Right renal cortex interstitium (tissue), 3 donors: ENCODE measurements at regions not wholly inside any gene's neighbourhood (a gene's known extent, or its start where the extent isn't known, plus 50 kb on each side); places are given as distances from the start of the nearest gene placed in this dataset.

Source experiments
- DNase-seq, 3 donors: peaks; one replicate each; pipeline ENCODE4 v3.0.0-alpha.2; 2013; ENCODE audit warnings: low read depth in 3 of 3, low spot score in 2 of 3

DNA sequence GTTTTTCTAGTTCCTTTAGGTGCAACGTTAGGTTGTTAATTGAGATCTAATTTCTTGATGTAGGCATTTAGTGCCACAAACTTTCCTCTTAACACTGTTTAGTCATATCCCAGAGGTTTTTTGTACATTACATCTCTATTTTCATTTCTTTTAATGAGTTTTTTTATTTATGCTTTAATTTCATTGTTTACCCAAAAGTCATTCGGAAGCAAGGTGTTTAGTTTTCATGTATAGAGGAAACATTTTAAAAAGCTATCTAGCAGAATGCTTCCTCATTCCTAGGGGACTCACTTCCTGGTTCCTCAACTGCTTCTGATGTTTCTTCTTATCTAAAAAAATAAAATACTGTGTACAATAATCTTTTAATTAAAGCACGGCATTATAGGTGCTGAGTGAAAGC, 307.2 kb upstream of the CAMK1G start:
- DNase-seq, result no peak

DNA sequence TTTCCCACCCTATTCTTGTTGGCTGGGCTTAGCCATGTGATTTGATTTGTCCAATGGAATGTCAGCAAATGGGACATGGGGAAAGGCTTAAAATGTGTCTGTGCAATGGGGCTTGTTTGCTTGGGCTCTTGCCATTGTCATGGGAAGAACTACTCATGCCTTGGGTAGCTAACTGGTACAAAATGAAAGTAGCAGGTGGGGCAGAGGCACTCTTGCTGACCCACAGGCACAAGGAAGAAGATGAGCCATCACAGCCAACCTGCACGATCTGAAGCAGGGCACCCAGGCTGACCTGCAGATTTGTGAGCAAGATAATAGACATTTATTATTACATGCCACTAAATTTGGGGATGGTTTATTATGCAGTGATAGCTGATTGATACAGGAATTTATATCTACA, 305.9 kb upstream of the CAMK1G start:
- no peak for DNase-seq

DNA sequence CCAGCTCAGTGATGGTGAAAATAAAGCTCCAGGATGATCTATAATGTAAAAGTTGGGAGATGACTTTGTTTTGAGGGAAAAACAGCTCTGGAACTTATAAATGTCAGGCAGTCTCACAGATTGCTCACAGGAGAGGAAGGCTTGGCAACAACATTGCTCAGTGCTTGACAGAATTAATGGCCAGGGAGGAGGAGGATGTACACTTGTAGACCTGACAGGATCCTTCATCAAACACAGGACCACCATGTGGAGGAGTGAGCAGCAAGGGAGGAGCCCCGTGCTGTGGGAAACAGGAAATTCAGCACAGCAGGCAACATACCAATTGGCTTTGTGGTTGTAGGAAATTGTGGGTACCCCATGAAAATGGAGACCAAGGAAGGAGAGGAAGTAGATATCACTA, 291.8 kb upstream of the CAMK1G start:
- DNase-seq, result no peak

DNA sequence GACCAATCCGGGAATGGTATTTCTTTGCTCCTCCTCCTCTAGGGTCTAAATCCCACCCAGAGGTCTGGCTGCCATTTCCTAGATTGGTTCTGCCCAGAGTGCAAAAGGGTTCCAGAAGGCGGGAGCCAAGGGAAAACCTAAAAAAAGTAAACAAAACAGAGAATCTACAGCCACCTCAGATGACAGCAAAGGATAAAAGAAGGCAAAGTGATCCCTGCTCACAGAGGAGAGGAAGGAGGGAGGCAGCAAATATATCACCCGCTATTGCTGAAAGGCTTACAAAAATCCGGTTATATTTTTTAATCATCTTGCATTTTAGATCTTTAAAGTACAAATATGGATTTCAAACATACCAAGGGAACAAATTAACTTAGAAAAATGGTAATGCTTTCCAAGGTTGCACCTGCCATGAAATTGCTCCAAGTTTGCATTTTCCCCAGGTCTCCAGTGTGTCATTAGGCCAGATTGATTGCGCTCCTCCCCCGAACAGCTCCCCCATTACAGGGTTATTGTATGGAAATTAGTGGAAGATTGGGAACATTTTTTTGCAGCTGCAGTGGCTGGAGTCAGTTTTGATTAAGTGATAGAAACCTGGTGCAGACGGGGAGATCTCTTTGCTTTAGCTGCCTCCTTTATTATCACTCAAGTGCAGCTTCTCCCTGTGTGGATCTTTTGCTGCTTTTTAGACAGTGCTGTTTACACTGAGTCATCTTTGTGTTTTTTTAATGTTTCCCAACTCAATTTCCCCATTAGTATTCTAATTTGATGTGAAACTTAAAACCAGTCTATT, 280.5 kb upstream of the CAMK1G start:
- DNase-seq, result no peak

DNA sequence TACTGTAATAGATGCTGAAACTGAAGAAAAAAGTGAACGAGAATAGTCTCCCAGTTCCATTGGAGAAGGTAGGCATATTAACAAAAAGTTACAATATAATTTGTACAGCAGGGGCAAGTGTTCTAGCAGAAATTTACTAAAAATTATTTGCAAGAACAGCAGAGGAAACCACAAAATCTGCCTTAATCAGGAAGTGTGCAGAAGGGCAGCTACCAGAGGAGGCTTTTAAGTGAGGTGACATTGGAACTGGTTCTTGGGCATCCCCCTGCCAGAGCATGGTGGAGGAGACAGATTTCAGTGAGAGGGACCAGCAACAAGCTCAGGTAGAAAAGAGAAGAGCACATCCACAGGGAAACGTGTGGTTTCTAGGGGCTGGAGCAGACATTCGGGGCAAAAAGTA, 279.3 kb upstream of the CAMK1G start:
- no peak for DNase-seq

DNA sequence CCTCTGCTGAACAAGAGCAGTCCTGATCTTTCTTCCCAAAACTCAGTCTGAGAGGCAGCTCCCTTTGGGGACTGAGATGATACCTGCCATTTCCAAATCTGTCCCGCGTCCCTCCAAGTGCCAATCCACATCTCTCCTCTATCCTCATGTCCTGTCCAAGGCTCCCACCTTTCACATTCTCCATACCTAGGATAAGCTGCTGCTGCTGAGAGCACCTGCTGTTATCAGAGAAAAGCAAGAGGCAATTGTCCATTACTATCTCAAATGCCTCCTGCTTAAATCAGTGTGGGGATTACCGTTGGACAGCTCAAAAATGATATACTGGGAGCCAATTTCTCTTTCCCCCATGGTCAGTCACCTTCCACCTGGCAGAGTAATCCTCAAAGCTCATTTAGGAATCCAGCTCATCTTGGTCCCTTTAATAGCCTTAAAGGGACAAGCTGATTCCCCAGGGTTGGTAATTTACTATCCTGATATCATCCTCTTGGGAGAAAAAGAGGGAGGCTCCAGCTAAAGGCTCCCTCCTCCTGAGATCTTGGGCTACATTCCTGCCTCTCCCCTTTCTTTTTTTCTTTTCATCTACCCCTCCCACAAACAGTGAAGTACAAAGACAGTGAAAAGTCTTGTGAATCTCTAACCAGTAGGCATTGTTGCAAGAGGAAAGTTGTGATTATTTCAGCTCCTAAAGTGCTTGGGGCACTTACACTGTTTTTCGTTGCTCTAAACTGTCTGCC, 278.1 kb upstream of the CAMK1G start:
- DNase-seq, result no peak

DNA sequence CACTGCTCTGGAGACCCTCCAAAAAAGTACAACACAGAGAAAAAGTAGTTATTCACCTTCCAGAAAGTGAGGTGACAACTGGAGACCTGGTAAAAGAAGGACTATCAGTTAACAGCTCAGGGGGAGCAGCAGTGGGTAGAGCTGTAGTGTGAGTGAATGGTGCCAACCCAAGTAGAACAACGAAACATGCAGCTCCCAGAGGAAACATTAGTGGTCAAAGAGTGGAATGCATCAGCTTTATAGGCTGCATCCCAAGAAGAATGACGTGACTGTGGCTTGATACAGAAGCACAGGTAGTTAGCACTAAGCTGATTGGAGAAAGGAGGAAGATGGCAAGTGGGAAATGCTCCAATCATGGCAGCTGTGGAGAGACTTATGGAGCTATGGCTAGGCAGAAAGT, 275.7 kb upstream of the CAMK1G start:
- no peak for DNase-seq

DNA sequence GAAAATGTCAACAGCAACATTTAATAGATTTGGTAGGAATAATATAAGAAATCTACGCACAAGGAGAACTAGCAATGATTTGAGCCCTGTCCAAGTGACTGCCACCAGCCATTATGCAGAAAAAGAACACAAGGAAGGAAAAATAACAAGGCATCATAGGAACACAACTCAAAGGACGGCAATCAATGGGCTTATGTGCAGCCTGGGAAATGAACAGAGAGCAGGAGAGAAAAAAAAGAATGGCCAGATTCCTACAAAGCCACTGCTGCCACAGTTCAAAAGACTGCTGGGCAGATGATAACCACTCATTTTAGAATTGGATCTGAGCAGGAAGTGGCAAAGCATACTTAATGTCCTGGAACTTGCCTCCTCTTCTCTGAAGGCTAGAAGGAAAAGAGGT, 274.3 kb upstream of the CAMK1G start:
- no peak for DNase-seq

DNA sequence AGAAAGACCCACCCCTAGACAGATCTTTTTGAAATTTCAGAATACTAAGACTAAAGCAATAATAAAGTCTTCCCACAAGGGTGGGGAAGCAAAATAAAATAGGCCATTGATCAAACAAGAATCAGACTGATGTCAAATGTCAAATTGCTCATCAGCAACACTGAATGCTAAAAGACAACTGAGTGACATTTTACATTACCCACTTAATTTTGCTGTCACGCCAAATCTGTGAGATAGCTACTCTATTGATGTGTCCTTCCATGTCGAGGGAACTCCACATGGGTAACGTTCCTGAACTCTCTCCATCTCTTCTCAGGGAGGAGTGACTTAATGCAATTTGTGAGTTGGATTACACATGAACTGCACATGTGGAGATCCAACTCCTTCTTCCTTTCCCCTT, 271.7 kb upstream of the CAMK1G start:
- DNase-seq, result no peak

DNA sequence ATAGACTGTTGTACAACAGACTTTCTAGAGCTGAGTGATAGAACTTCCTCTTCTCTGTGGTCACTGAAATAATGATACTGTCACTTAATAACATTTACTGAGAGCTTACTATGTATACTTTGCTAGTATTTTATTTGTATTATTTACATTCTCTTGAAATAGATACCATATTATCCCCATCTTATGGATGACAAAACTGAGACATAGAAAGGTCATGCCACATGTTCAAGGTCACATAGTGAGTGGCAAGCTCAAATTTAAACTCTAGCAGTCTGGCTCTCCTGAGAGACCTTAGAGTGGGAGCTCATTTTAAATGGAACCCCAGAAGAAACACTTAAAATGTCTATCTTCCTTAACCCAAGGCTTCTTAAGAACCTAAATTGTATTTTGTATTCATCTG, 266.6 kb upstream of the CAMK1G start:
- DNase-seq, result no peak

DNA sequence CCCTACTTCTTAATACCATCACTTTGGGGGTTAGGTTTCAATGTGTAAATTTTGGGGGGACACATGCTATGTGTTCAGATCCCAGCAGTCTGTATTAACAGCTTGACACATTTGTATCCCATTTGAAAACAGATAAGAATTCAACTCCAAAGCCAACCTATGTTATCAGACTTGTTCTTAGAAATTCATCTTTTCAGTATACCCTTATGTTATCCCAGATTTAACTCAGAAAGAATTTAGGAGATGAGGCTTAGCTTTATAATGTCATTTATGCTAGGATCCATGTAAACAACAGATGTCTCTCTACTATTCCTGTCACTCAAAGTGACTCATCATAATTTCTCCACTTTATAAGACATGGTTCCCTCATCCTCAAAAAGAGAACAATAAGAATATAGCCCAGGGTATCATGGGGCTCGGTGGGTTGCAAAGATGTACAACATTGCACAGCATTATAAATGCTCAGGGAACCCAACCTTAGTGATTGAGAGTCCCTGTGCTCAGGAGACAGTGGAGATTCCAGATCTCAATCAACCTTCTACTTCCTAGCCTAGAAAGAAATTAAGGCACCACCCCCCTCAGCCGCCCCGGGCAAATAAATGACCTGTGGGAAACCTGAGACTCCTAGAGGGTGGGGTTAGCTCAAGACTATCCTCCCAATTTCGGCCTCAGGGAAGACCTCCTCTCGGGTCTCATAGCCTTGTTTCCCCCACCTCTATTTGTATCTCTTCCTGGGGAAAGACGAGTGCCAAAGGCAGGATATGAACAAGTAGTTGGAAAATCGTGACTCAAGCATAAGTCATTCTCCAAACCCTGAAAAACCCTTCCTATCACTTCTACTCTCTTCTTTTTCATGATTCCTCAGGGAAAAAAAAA, 265.1 kb upstream of the CAMK1G start:
- DNase-seq, result no peak

DNA sequence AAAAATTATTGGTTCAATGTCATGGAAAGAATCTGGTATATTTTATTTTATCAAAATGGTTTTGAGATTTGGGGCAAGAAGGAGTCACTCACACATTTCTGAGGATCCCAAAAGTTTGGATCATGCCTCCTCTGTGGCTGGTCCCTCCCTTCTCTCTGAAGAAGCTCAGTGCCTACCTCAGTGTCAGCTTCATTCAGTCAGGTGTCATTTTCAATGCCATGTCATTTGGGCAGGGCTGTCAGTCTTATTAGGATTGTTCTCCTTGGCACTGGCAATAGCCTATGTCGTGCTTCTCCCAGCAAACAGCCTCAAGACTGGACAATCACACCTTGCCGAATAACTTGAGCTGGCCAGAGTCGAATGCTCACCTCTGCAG, 264.5 kb upstream of the CAMK1G start:
- no peak for DNase-seq

DNA sequence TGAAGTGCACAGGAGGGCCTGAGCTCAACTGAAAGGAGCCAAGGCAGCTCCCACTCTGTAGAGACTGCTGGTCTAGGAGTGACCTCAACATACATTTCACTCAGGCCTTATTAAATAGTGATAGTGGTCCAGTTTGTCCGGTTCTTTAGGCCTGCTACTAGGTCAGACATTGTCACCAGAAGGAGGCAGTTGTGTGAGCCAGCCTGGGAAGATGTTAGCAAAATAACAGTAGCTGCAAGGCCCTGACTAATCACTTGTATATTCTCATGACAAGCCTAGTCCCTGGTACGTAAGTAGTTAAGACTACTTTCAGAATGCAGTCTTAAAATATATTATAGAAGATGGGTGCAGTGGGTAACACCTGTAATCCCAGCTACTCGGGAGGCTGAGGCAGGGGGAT, 264.0 kb upstream of the CAMK1G start:
- DNase-seq, result no peak

DNA sequence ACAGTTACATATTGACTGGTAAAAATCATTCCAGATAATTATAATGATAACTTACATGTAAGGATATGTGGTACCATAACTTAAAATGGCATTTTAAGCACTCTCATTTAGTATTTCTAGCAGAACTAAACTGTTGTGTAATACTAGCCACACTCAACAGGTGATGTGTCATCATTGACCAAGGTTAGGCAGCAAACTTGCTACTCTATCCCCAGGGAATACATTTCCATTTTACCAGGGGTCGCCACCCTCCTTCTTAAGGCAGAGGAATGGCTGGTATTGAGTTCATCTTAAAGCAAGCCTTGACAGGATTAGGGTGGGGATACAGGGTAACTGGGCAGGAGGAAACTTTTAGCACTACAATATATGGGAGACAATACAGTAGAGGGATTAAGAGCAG, 259.8 kb upstream of the CAMK1G start:
- DNase-seq, result no peak

DNA sequence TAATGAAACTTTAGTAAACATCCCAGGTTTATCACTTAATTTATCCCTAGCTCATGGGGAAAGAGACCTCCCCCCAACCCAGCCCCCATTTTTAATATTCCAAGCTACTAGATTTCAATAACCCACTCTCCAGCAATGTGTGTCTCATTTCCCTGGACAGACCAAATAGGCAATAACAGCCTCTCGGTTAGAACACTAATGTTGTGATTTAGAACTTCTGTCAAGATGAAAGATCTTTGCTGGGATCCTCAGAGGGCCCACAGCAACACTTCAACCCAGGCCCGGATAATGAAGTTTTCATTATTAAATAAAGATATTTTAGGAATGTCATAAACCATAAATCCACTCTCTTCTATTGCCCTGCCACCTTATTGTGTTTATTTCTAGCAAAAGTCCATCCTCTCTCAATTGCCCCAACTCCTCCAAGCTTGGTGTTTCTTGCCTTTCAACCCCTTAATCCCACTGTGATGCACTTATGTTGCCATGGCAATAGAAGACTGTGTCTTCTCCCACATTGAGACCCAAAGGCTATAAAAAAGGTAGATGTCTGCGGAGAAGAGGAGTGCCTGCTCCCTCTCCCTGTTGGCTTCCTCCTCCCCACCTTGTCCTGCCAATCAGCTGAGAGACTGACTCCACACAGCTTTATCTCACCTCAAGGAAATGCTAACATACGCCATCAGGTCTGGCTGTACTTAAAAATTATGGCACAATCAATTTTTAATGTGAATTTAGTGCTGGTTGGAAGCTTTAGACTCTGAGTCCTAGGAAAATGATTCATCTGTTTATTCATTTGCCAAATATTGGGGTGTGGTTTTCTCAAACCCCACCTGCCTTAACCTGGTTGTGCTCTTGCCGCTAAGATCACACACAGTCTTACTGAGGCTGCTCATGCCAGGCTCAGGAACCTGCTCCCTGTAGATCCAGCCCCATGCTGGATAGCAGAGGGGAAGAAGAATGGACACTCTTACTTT, 258.3 kb upstream of the CAMK1G start:
- no peak for DNase-seq

DNA sequence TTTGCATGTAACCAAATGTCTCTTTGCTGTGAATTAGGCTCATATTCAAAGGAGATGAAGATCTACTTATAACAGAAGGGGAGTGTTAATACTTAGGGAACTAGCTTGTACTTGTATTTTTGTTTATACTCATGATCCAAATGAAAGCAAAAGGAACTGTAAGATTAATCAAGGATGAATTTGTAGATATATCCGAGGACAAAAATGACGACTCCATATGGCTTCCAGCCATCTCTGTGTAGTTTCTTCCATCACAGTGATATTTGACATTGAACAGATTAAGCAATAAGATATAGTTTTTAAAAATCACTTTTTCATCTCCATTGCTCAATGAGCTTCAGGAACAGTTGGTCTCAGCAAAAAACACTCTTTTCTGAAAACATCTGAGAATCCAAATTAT, 257.4 kb upstream of the CAMK1G start:
- DNase-seq, result no peak

DNA sequence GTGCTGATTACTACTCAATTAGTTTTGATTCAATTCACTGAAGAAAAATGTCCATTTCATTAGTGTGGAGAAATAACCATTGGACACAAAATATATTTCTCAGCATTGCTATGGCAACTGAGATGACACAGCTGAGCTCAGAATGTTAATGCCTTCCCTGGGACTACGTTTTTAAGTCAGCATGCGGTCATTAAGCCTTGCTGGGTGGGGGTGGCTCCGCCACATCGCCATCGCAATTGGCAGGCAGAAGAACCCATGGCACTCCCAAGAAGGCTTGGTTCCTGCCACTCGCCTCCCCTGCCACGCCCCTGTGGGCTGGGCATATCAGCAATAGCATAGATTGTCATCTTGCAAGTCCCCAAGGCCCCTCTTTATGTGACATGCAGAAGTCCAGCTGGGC, 256.7 kb upstream of the CAMK1G start:
- DNase-seq, result no peak

DNA sequence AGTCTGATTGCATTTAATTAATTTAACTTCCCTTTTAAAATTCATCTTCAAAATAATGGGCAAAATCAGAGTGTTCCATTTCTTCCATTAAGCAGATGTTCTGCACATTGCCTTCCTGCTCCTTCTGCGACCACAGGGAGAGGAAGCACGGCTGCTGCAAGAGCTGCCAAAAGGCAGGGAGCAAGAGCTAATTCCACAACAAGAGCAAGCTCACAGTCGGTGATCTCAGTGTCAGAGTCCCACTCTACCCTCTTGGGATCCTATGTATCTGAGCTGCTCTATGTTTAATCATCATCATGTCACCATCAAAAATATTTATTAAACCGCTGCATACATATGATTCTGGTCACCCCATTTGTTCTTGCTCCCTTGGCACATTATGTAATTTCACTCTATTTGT, 255.3 kb upstream of the CAMK1G start:
- DNase-seq, result no peak

DNA sequence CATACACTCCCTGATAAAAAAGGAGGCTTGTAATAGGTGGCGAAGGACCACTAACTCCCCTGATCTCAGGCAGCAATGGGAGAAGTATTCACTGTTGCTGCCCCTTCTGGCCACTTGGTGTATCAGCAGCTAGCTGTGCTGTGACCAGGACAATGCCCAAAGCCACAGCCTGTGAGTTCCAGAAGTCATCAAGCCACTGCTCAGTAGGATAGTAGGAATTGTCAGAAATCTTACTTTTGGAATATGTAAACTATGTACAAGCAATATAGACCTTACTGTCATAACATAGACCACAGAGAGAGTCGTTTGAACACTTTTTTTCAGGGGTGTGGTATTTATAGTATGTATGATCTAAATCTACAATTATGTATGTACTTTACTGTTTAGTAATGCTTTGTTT, 248.3 kb upstream of the CAMK1G start:
- DNase-seq, result no peak

DNA sequence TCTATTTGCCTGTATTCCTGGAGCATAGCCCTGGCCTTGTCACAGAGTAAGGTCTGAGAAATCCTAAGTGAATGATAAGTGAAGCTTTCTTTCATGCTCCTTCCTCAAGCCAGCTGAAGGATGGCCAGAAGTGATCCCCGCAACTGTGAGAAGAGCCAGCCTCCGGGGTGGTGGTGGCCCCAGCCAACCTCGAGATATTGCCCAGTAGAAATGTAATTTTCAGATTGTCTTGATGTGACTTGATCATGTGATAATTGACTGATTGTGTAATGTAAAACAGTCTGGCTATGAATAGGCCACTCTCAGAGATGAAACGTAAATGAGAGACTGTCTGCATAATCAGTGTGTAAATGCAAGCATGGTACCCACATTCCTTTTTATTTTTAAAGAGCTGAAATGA, 242.4 kb upstream of the CAMK1G start:
- no peak for DNase-seq
